Ishikawa (cell line): ENCODE measurements at regions not wholly inside any gene's neighbourhood (a gene's known extent, or its start where the extent isn't known, plus 50 kb on each side); places are given as distances from the start of the nearest gene placed in this dataset.

Source experiments
- MAX ChIP-seq: IDR thresholded peaks from 2 replicates; pipeline ENCODE4 v1.6.1; 2012
- RAD21 ChIP-seq: IDR thresholded peaks from 2 replicates; pipeline ENCODE4 v1.6.1; 2012; ENCODE audit warnings: low read depth
- TAF1 ChIP-seq: IDR thresholded peaks from 2 replicates; pipeline ENCODE4 v1.6.1; 2012; ENCODE audit warnings: low read depth, mild to moderate bottlenecking

GRCh38 chr1:38628241-38628640 is 231.3 kb downstream of the RRAGC start:
- TF ChIP-seq RAD21 (no peak), TAF1 (no peak), MAX (no peak)
